HCT116 (cell line): ENCODE measurements at regions not wholly inside any gene's neighbourhood (a gene's known extent, or its start where the extent isn't known, plus 50 kb on each side); places are given as distances from the start of the nearest gene placed in this dataset.

Experiments
- ATAC-seq: fragments of 200-7000 bp; cut with Tn5 transposase; 2 replicates; pipeline ENCODE4 v1.9.1; 2020; ENCODE audit warnings: mild to moderate bottlenecking, moderate library complexity
- BruUV-seq: library from RNA; stranded (reverse); fragments of 400-500 nt; replicated peaks from 2 replicates; lab custom pipeline; 2021; lab: Mats Ljungman, UMichigan
- CTCF ChIA-PET: fragments of 300-600 bp; sonication (Branson Sonifier 250); formaldehyde crosslinking; loops from one replicate; lab custom pipeline; 2021; ENCODE audit warnings: antibody characterized with exemption; lab: Charles Lee
- POLR2A ChIA-PET: fragments of 300-600, 350-600 bp; sonication (Branson Sonifier 250); formaldehyde crosslinking; loops from one replicate; lab custom pipeline; 2021; ENCODE audit warnings: antibody characterized with exemption; lab: Charles Lee
- RAD21 ChIA-PET, 2 experiments: fragments of 300-600 bp; sonication (Branson Sonifier 250); formaldehyde crosslinking; loops; one replicate each; lab custom pipeline; 2023; ENCODE audit warnings: low total read pairs in 2 of 2; ENCODE audit not compliant: uncharacterized antibody in 2 of 2, unreplicated experiment in 2 of 2, low non-redundant PET in 1 of 2; lab: Charles Lee
- DNase-seq: peaks from one replicate; pipeline ENCODE4 v3.0.0-alpha.2; 2010; ENCODE audit warnings: low read depth, low spot score
- H2AFZ ChIP-seq: fragments of 200-600 bp; shearing (Covaris generic), sonication (generic); 2 replicates; pipeline ENCODE4 v1.6.1; 2017; ENCODE audit warnings: low read depth, mixed run types, mixed read lengths, antibody characterized with exemption, low read length; ENCODE audit not compliant: poor library complexity, severe bottlenecking
- H3K27ac ChIP-seq: 2 replicates; pipeline ENCODE4 v1.5.1; 2012; ENCODE audit warnings: low read depth, low read length
- H3K27me3 ChIP-seq: fragments of 200-600 bp; sonication (generic); 2 replicates; pipeline ENCODE4 v1.6.1; 2016; ENCODE audit warnings: mixed run types, low read length, mixed read lengths; ENCODE audit not compliant: insufficient read depth
- H3K36me3 ChIP-seq, 2 experiments: fragments of 200-500 bp in 1 of 2; fragments of 200-600 bp in 1 of 2; sonication (Bioruptor generic) in 1 of 2; sonication (generic) in 1 of 2; 2 replicates each; pipeline versions ENCODE4 v1.5.1 to v1.6.1; 2014 to 2016; ENCODE audit warnings: low read length in 2 of 2, inconsistent platforms in 1 of 2, mixed read lengths in 1 of 2, mixed run types in 1 of 2; ENCODE audit not compliant: insufficient read depth in 2 of 2, control insufficient read depth in 1 of 2
- H3K4me1 ChIP-seq, 2 experiments: fragments of 200-600 bp in 1 of 2; sonication (generic) in 1 of 2; 2 replicates each; pipeline versions ENCODE4 v1.5.1 to v1.6.1; 2012 to 2017; ENCODE audit warnings: low read length in 2 of 2, inconsistent platforms in 1 of 2, mild to moderate bottlenecking in 1 of 2, mixed read lengths in 1 of 2, mixed run types in 1 of 2, moderate library complexity in 1 of 2; ENCODE audit not compliant: insufficient read depth in 2 of 2, control insufficient read depth in 1 of 2
- H3K4me2 ChIP-seq: fragments of 200-600 bp; sonication (generic); 2 replicates; pipeline ENCODE4 v1.6.1; 2017; ENCODE audit warnings: mixed run types, low read length, mixed read lengths
- H3K4me3 ChIP-seq, 2 experiments: fragments of 200-600 bp in 1 of 2; sonication (generic) in 1 of 2; replicated peaks in 1 of 2; 2 replicates each; pipeline ENCODE4 v1.5.1; 2011 to 2016; ENCODE audit warnings: low read length in 2 of 2, control low read depth in 1 of 2, low read depth in 1 of 2, mild to moderate bottlenecking in 1 of 2, mixed read lengths in 1 of 2, mixed run types in 1 of 2
- H3K79me2 ChIP-seq: fragments of 200-600 bp; sonication (generic); 2 replicates; pipeline ENCODE4 v1.6.1; 2017; ENCODE audit warnings: mild to moderate bottlenecking, mixed run types, low read length, moderate library complexity, mixed read lengths; ENCODE audit not compliant: insufficient read depth
- H3K9ac ChIP-seq: fragments of 200-600 bp; sonication (generic); 2 replicates; pipeline ENCODE4 v1.6.1; 2016; ENCODE audit warnings: low read length, mixed read lengths
- H3K9me2 ChIP-seq: fragments of 200-600 bp; sonication (generic), shearing (Covaris generic); 2 replicates; pipeline ENCODE4 v1.6.1; 2017; ENCODE audit warnings: mixed run types, mild to moderate bottlenecking, moderate library complexity; ENCODE audit not compliant: insufficient read depth
- H3K9me3 ChIP-seq, 2 experiments: fragments of 200-500 bp in 1 of 2; fragments of 200-600 bp in 1 of 2; sonication (Bioruptor generic) in 1 of 2; sonication (generic) in 1 of 2; 2 replicates each; pipeline ENCODE4 v1.6.1; 2014 to 2017; ENCODE audit warnings: low read length in 2 of 2, mixed read lengths in 2 of 2, inconsistent platforms in 1 of 2, low read depth in 1 of 2, mild to moderate bottlenecking in 1 of 2, mixed run types in 1 of 2, moderate library complexity in 1 of 2; ENCODE audit not compliant: control insufficient read depth in 1 of 2, insufficient read depth in 1 of 2
- H4K20me1 ChIP-seq: fragments of 200-600 bp; sonication (generic), shearing (Covaris generic); 2 replicates; pipeline ENCODE4 v1.6.1; 2017; ENCODE audit warnings: mixed run types, mild to moderate bottlenecking, moderate library complexity; ENCODE audit not compliant: insufficient read depth
- ATF3 ChIP-seq: IDR thresholded peaks from 2 replicates; pipeline ENCODE4 v1.6.1; 2012
- CBX3 ChIP-seq: IDR thresholded peaks from 2 replicates; pipeline ENCODE4 v1.6.1; 2012; ENCODE audit warnings: low read depth
- CEBPB ChIP-seq: IDR thresholded peaks from 2 replicates; pipeline ENCODE4 v1.6.1; 2012; ENCODE audit warnings: low read depth
- EGR1 ChIP-seq: IDR thresholded peaks from 2 replicates; pipeline ENCODE4 v1.6.1; 2012; ENCODE audit warnings: low read depth
- ELF1 ChIP-seq: IDR thresholded peaks from 2 replicates; pipeline ENCODE4 v1.6.1; 2012; ENCODE audit warnings: low read depth, borderline replicate concordance
- EZH2 ChIP-seq: fragments of 200-600 bp; sonication (generic); IDR thresholded peaks from 2 replicates; pipeline ENCODE4 v1.6.1; 2017; ENCODE audit warnings: antibody characterized with exemption, mixed run types
- EZH2phosphoT487 ChIP-seq: fragments of 200-600 bp; IDR thresholded peaks from 2 replicates; pipeline ENCODE4 v1.6.1; 2018; ENCODE audit warnings: antibody characterized with exemption, borderline replicate concordance
- JUND ChIP-seq: IDR thresholded peaks from 2 replicates; pipeline ENCODE4 v1.6.1; 2012
- POLR2A ChIP-seq: IDR thresholded peaks from 2 replicates; pipeline ENCODE4 v1.7.0; 2011; ENCODE audit warnings: borderline replicate concordance; ENCODE audit not compliant: insufficient read depth, insufficient read length; ENCODE audit errors: extremely low read depth
- POLR2AphosphoS5 ChIP-seq: IDR thresholded peaks from 2 replicates; pipeline ENCODE4 v1.6.1; 2011; ENCODE audit warnings: mild to moderate bottlenecking, low read depth, low read length, moderate library complexity
- SIN3A ChIP-seq: IDR thresholded peaks from 2 replicates; pipeline ENCODE4 v1.6.1; 2012; ENCODE audit warnings: low read depth
- SP1 ChIP-seq: IDR thresholded peaks from 2 replicates; pipeline ENCODE4 v1.6.1; 2012; ENCODE audit warnings: low read depth
- SRF ChIP-seq: IDR thresholded peaks from 2 replicates; pipeline ENCODE4 v1.6.1; 2012; ENCODE audit warnings: low read depth
- TCF7L2 ChIP-seq: IDR thresholded peaks from 2 replicates; pipeline ENCODE4 v1.7.0; 2011; ENCODE audit warnings: borderline replicate concordance, inconsistent platforms; ENCODE audit not compliant: insufficient read depth, insufficient read length; ENCODE audit errors: extremely low read depth
- intact Hi-C: fragments of 100-400 bp; cut with micrococcal nuclease; formaldehyde crosslinking; loops from 2 replicates; pipeline ENCODE4 v1.10.0; 2022
- TF ChIP-seq, protein P1 (sequence below): IDR thresholded peaks from 2 replicates; pipeline ENCODE4 v1.6.1; 2012
- TF ChIP-seq, protein P2 (sequence below): IDR thresholded peaks from 2 replicates; pipeline ENCODE4 v1.6.1; 2011; ENCODE audit warnings: mild to moderate bottlenecking, low read length, moderate library complexity; ENCODE audit not compliant: insufficient replicate concordance; ENCODE audit errors: extremely low read depth
- TF ChIP-seq, protein P3 (sequence below): IDR thresholded peaks from 2 replicates; pipeline ENCODE4 v1.6.1; 2012; ENCODE audit warnings: low read depth

DNA sequence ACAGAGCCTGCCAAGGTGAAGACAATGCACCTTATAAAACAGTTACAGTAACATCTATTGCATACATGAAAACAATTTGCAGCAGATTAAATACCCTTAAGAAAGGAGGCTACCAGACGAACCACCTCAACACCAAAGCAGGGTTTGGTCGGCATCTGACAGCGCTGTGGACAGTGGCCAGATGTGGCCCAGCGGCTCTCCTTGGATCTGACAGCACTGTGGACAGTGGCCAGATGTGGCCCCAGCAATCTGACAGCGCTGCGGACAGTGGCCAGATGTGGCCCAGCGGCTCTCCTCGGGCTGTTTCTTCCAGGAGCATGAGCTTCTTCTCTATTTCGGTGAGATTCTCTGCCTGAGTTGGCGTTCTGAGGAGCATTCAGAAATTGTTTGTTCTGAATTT lies 211.6 kb downstream of the ANKRD30B start:
- no peak overlapping the region for H2AFZ ChIP-seq
- ATAC-seq (no peak), DNase-seq (no peak)
- H3K9me3 ChIP-seq, result peaks cover 4 to 5% of the 10 kb centered on the region in 2 experiments; a peak in 2 of 4 replicates
- CTCF ChIA-PET, result no interaction called here
- POLR2A ChIA-PET, result no interaction called here
- intact Hi-C loops, result no loop called here
- no peak overlapping the region for H3K4me2 ChIP-seq
- no peaks in the 10 kb centered on the region for H4K20me1 ChIP-seq
- no TSS peak for BruUV-seq
- H3K36me3 ChIP-seq, result no peaks in the 10 kb centered on the region
- H3K79me2 ChIP-seq, result no peaks in the 10 kb centered on the region
- H3K4me3 ChIP-seq, result no peak overlapping the region
- H3K27ac ChIP-seq, result no peak overlapping the region
- TF ChIP-seq ATF3 (no peak), EZH2phosphoT487 (no peak), CBX3 (no peak), EGR1 (no peak), SP1 (no peak), CEBPB (no peak), TCF7L2 (no peak), EZH2 (no peak), ELF1 (no peak), POLR2A (no peak), POLR2AphosphoS5 (no peak), SRF (no peak), JUND (no peak)
- TF ChIP-seq, protein P1, sequence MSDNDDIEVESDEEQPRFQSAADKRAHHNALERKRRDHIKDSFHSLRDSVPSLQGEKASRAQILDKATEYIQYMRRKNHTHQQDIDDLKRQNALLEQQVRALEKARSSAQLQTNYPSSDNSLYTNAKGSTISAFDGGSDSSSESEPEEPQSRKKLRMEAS, result no peak
- no peaks in the 10 kb centered on the region for H3K9me2 ChIP-seq
- H3K27me3 ChIP-seq, result no peaks in the 10 kb centered on the region
- H3K4me1 ChIP-seq, result no peaks in the 10 kb centered on the region
- H3K9ac ChIP-seq, result no peak overlapping the region
- RAD21 ChIA-PET, result no interaction called here

DNA sequence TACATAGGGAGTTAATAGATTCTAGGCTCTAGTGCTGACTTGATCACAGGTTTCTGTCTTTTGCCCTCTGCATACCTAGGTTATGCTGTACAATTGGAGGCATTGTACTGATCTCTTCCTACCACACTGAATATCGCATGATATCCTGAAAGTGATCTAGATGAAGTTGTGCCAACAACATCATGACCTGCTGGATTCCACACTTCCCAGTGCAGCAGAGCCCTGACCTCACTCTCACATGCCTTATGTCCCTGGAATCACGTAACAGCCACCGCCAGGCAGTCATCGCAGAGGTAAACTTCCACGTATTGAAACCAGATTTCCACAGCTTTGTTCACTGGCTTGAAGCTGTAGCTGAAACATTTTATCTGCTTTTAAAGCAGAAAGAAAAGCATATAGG lies 214.0 kb downstream of the ANKRD30B start:
- Histone ChIP-seq H3K9me2 (no peaks in the 10 kb centered on the region), H3K4me2 (no peak overlapping the region), H3K79me2 (no peaks in the 10 kb centered on the region), H3K9ac (no peak overlapping the region), H3K9me3 (peaks cover 4 to 5% of the 10 kb centered on the region in 2 experiments; a peak in 2 of 4 replicates), H3K36me3 (no peaks in the 10 kb centered on the region), H2AFZ (no peak overlapping the region), H3K27ac (no peak overlapping the region), H3K4me3 (no peak overlapping the region), H4K20me1 (no peaks in the 10 kb centered on the region), H3K27me3 (no peaks in the 10 kb centered on the region), H3K4me1 (no peaks in the 10 kb centered on the region)
- TF ChIP-seq SIN3A (no peak), JUND (no peak), EZH2 (no peak), POLR2AphosphoS5 (no peak), TCF7L2 (no peak), EGR1 (no peak)
- TF ChIP-seq, protein P2, sequence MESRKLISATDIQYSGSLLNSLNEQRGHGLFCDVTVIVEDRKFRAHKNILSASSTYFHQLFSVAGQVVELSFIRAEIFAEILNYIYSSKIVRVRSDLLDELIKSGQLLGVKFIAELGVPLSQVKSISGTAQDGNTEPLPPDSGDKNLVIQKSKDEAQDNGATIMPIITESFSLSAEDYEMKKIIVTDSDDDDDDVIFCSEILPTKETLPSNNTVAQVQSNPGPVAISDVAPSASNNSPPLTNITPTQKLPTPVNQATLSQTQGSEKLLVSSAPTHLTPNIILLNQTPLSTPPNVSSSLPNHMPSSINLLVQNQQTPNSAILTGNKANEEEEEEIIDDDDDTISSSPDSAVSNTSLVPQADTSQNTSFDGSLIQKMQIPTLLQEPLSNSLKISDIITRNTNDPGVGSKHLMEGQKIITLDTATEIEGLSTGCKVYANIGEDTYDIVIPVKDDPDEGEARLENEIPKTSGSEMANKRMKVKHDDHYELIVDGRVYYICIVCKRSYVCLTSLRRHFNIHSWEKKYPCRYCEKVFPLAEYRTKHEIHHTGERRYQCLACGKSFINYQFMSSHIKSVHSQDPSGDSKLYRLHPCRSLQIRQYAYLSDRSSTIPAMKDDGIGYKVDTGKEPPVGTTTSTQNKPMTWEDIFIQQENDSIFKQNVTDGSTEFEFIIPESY, result no peak
- TF ChIP-seq, protein P3, sequence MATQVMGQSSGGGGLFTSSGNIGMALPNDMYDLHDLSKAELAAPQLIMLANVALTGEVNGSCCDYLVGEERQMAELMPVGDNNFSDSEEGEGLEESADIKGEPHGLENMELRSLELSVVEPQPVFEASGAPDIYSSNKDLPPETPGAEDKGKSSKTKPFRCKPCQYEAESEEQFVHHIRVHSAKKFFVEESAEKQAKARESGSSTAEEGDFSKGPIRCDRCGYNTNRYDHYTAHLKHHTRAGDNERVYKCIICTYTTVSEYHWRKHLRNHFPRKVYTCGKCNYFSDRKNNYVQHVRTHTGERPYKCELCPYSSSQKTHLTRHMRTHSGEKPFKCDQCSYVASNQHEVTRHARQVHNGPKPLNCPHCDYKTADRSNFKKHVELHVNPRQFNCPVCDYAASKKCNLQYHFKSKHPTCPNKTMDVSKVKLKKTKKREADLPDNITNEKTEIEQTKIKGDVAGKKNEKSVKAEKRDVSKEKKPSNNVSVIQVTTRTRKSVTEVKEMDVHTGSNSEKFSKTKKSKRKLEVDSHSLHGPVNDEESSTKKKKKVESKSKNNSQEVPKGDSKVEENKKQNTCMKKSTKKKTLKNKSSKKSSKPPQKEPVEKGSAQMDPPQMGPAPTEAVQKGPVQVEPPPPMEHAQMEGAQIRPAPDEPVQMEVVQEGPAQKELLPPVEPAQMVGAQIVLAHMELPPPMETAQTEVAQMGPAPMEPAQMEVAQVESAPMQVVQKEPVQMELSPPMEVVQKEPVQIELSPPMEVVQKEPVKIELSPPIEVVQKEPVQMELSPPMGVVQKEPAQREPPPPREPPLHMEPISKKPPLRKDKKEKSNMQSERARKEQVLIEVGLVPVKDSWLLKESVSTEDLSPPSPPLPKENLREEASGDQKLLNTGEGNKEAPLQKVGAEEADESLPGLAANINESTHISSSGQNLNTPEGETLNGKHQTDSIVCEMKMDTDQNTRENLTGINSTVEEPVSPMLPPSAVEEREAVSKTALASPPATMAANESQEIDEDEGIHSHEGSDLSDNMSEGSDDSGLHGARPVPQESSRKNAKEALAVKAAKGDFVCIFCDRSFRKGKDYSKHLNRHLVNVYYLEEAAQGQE, result no peak
- ChIA-PET RAD21 (no interaction called here), CTCF (no interaction called here), POLR2A (no interaction called here)
- ATAC-seq (no peak), DNase-seq (no peak)
- BruUV-seq, result no TSS peak
- intact Hi-C loops, result no loop called here
